GM10266 (cell line): ENCODE measurements at regions not wholly inside any gene's neighbourhood (a gene's known extent, or its start where the extent isn't known, plus 50 kb on each side); places are given as distances from the start of the nearest gene placed in this dataset.
"Not testable (repeated sequence)": the region's sequence is repeated elsewhere in the genome, so short reads cannot be mapped to it uniquely, and the experiment has no call there.

ENCODE experiments used
- DNase-seq: peaks from one replicate; pipeline ENCODE4 v3.0.0; 2012; ENCODE audit errors: extremely low spot score
- TF ChIP-seq, protein P1 (sequence below): IDR thresholded peaks from 2 replicates; pipeline ENCODE4 v1.5.1; 2012; ENCODE audit warnings: mild to moderate bottlenecking, low read depth; ENCODE audit not compliant: control insufficient read depth, insufficient read depth; ENCODE audit errors: missing control alignments

GRCh38 chr12:131363393-131363792, 347.5 kb upstream of the SFSWAP start:
- TF ChIP-seq, protein P1, sequence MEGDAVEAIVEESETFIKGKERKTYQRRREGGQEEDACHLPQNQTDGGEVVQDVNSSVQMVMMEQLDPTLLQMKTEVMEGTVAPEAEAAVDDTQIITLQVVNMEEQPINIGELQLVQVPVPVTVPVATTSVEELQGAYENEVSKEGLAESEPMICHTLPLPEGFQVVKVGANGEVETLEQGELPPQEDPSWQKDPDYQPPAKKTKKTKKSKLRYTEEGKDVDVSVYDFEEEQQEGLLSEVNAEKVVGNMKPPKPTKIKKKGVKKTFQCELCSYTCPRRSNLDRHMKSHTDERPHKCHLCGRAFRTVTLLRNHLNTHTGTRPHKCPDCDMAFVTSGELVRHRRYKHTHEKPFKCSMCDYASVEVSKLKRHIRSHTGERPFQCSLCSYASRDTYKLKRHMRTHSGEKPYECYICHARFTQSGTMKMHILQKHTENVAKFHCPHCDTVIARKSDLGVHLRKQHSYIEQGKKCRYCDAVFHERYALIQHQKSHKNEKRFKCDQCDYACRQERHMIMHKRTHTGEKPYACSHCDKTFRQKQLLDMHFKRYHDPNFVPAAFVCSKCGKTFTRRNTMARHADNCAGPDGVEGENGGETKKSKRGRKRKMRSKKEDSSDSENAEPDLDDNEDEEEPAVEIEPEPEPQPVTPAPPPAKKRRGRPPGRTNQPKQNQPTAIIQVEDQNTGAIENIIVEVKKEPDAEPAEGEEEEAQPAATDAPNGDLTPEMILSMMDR, result no peak

DNA sequence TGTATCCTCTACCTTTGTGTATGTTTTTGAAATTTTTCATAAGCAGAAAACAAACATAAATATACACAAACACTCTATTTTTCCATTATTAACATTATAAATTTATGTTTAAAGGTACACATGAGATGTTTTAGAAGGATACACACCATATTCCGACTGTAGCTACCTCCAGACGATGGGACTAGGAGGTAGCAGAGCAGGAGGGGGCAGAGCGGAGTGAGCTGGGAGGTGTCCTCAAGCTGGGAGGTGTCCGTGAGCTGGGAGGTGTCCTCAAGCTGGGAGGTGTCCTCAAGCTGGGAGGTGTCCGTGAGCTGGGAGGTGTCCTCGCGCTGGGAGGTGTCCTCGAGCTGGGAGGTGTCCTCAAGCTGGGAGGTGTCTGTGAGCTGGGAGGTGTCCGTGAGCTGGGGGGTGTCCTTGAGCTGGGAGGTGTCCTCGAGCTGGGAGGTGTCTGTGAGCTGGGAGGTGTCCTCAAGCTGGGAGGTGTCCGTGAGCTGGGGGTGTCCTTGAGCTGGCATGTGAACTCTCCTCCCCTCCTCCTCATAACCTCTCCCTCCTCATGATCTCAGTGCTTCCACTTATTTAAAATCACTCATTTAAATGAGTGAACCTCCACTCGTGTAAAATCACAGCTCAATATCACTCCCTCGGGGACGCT, 346.9 kb upstream of the SFSWAP start:
- TF ChIP-seq, protein P1, result no peak
- no peak for DNase-seq

More at GRCh38 chr12:131363393-131363792, 347.5 kb upstream of the SFSWAP start:
- DNase-seq, result no peak

- no peak for DNase-seq
- TF ChIP-seq, protein P1, result no peak
Measured at GRCh38 chr12:131364903-131365820, 345.7 kb upstream of the SFSWAP start.

DNA sequence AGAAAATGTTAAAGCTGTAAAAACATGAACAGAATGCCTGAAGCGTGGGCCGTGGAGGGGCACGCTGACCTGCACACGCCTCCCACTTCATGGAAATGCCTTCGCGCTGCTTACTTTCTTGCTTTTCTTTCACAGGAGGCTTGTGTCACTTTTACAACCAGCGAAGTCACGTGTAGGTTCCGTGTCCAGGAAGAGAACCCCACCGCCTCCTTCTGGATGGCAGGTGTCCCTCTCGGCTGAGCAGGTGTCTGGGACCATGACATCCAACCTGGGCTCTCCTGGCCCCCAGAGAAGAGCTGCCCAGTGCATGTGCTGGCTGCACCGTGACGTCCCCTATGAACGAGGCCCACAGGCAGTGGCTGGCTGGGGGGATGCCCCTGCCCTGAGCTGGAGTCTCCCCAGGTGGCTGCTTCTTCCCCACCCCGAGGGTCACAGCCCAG, 345.0 kb upstream of the SFSWAP start:
- no peak for DNase-seq
- TF ChIP-seq, protein P1, result no peak

DNA sequence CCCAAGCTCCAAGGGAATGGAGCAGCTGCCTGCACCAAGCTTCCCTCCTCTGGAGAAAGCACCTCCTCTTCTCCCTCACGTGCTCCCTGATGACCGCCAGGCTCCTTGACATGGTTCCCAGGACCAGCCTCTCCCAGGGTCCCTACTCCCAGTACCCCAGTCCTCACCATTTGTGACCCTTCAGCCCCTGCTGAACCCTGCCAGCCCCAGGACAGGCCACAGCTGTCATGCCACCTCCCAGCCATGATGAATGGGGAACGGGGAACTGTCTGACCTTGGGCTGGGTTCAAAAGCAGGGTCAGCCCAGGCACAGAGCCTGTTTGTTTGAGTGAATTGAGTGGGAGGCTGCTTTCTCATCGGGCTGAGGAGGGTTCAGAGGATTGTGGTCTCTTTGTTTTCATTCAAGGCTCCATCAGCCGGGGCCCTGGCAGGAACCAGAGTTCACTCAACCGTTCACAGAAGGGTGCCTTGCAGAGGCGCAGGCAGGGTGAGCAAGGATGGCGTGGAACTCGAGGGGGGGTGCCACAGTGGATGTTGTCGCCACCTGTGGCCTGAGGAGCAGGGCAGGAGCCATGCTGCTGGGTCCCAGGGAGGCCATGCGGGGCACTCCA, 344.5 kb upstream of the SFSWAP start:
- DNase-seq, result no peak
- TF ChIP-seq, protein P1, result no peak

- not testable (repeated sequence) for DNase-seq
Measured at GRCh38 chr12:131367067-131367982, 343.6 kb upstream of the SFSWAP start.
